A549 (cell line): ENCODE measurements at regions not wholly inside any gene's neighbourhood (a gene's known extent, or its start where the extent isn't known, plus 50 kb on each side); places are given as distances from the start of the nearest gene placed in this dataset.

Experiments used
- ATAC-seq, 2 experiments: fragments of 200-7000 bp in 1 of 2; fragments of >200 bp in 1 of 2; cut with Nextera tagmentation in 1 of 2; cut with Tn5 transposase in 1 of 2; 3 replicates each; pipeline versions ENCODE4 v1.8.0 to v1.9.1; 2018 to 2020; ENCODE audit warnings: mild to moderate bottlenecking in 1 of 2, moderate library complexity in 1 of 2
- CTCF ChIA-PET: fragments of 300-600 bp; sonication (Branson Sonifier 250); formaldehyde crosslinking; extraction: SDS; loops from one replicate; lab custom pipeline; 2021; ENCODE audit warnings: antibody characterized with exemption, inconsistent platforms; lab: Yijun Ruan, JAX
- POLR2A ChIA-PET: fragments of 350-600 bp; formaldehyde crosslinking; extraction: SDS; loops from one replicate; lab custom pipeline; 2021; ENCODE audit warnings: antibody characterized with exemption, inconsistent platforms; lab: Yijun Ruan, JAX
- DNase-seq, 2 experiments: peaks; one replicate each; pipeline versions ENCODE4 v3.0.0 to v3.0.0-alpha.2; 2011 to 2016; ENCODE audit warnings: low read depth in 1 of 2, low spot score in 1 of 2
- FAIRE-seq: peaks from 2 replicates; lab custom pipeline; 2011; peaks lifted over from hg19 to GRCh38; lab: Jason Lieb, UNC
- H3K27ac ChIP-seq, 2 experiments: fragments of >200 bp; sonication (Bioruptor Twin); formaldehyde crosslinking; 3 replicates each; pipeline ENCODE4 v1.5.1; 2016 to 2017
- H3K4me1 ChIP-seq: fragments of >200 bp; sonication (Bioruptor Twin); formaldehyde crosslinking; 3 replicates; pipeline ENCODE4 v1.6.1; 2016
- H3K4me2 ChIP-seq: fragments of >200 bp; sonication (Bioruptor Twin); formaldehyde crosslinking; 3 replicates; pipeline ENCODE4 v1.6.1; 2016
- H3K4me3 ChIP-seq: fragments of >200 bp; sonication (Bioruptor Twin); formaldehyde crosslinking; 3 replicates; pipeline ENCODE4 v1.5.1; 2016
- H3K9me3 ChIP-seq: fragments of >200 bp; sonication (Bioruptor Twin); formaldehyde crosslinking; 3 replicates; pipeline ENCODE4 v1.6.1; 2016
- CBX2 ChIP-seq: fragments of 200-600 bp; sonication (generic); IDR thresholded peaks from 2 replicates; pipeline ENCODE4 v1.6.1; 2016; ENCODE audit warnings: low read depth, mild to moderate bottlenecking, borderline replicate concordance
- CBX8 ChIP-seq: fragments of 200-600 bp; sonication (generic); IDR thresholded peaks from 2 replicates; pipeline ENCODE4 v1.6.1; 2016
- CEBPB ChIP-seq, 2 experiments: fragments of >200 bp in 1 of 2; sonication (Bioruptor Twin) in 1 of 2; formaldehyde crosslinking in 1 of 2; IDR thresholded peaks; 2 replicates each; pipeline ENCODE4 v1.6.1; 2012 to 2016
- CHD2 ChIP-seq: fragments of 150-350 bp; IDR thresholded peaks from 2 replicates; pipeline ENCODE4 v1.6.1; 2014; ENCODE audit warnings: low read length; ENCODE audit not compliant: partially characterized antibody
- CTCF ChIP-seq: fragments of >200 bp; sonication (Bioruptor Twin); formaldehyde crosslinking; IDR thresholded peaks from 3 replicates; pipeline ENCODE4 v1.5.1; 2016
- EHF ChIP-seq: fragments of 250-450 bp; sonication (Bioruptor Pico); IDR thresholded peaks from 2 replicates; pipeline ENCODE4 v1.5.0; 2020; ENCODE audit warnings: mild to moderate bottlenecking
- ELK1 ChIP-seq: fragments of 150-350 bp; IDR thresholded peaks from 2 replicates; pipeline ENCODE4 v1.6.1; 2014; ENCODE audit warnings: low read depth, mild to moderate bottlenecking, low read length
- EP300 ChIP-seq, 2 experiments: fragments of >200 bp; sonication (Bioruptor Twin); formaldehyde crosslinking; IDR thresholded peaks; 2 replicates in 1 of 2; 3 replicates in 1 of 2; pipeline ENCODE4 v1.6.1; 2016 to 2017
- FOSB ChIP-seq: fragments of 250-450 bp; sonication (Bioruptor Pico); IDR thresholded peaks from 2 replicates; pipeline ENCODE4 v1.5.0; 2020; ENCODE audit warnings: mild to moderate bottlenecking, moderate library complexity
- FOSL2 ChIP-seq, 2 experiments: fragments of 450-650 bp in 1 of 2; fragments of >200 bp in 1 of 2; sonication (Bioruptor Twin) in 1 of 2; formaldehyde crosslinking; IDR thresholded peaks; 2 replicates each; pipeline versions ENCODE4 v1.5.0 to v1.6.1; 2016 to 2020; ENCODE audit warnings: mild to moderate bottlenecking in 1 of 2, moderate library complexity in 1 of 2
- GATA3 ChIP-seq: IDR thresholded peaks from 2 replicates; pipeline ENCODE4 v1.6.1; 2012; ENCODE audit warnings: borderline replicate concordance
- HES2 ChIP-seq: fragments of >200 bp; sonication (Bioruptor Twin); formaldehyde crosslinking; IDR thresholded peaks from 2 replicates; pipeline ENCODE4 v1.6.1; 2016
- HEYL ChIP-seq: fragments of 250-450 bp; sonication (Bioruptor Pico); IDR thresholded peaks from 2 replicates; pipeline ENCODE4 v1.8.0; 2021; ENCODE audit warnings: mild to moderate bottlenecking, moderate library complexity
- HOXB5 ChIP-seq: fragments of 250-450 bp; sonication (Bioruptor Pico); IDR thresholded peaks from 2 replicates; pipeline ENCODE4 v1.5.0; 2020; ENCODE audit warnings: mild to moderate bottlenecking, moderate library complexity
- JUN ChIP-seq, 2 experiments: fragments of >200 bp; sonication (Bioruptor Twin); formaldehyde crosslinking; IDR thresholded peaks; 2 replicates in 1 of 2; 3 replicates in 1 of 2; pipeline ENCODE4 v1.6.1; 2016 to 2017
- MAZ ChIP-seq: fragments of 150-350 bp; IDR thresholded peaks from 2 replicates; pipeline ENCODE4 v1.6.1; 2014; ENCODE audit warnings: antibody characterized with exemption, low read depth, low read length, borderline replicate concordance
- NPAS2 ChIP-seq: fragments of 250-450 bp; sonication (Bioruptor Pico); IDR thresholded peaks from 2 replicates; pipeline ENCODE4 v1.8.0; 2022; ENCODE audit warnings: mild to moderate bottlenecking, moderate library complexity, borderline replicate concordance
- NR3C1 ChIP-seq: fragments of >200 bp; sonication (Bioruptor Twin); formaldehyde crosslinking; IDR thresholded peaks from 3 replicates; pipeline ENCODE4 v1.6.1; 2017
- PHF8 ChIP-seq: fragments of 200-600 bp; sonication (generic); IDR thresholded peaks from 2 replicates; pipeline ENCODE4 v1.6.1; 2016; ENCODE audit warnings: low read depth, mild to moderate bottlenecking, antibody characterized with exemption, moderate library complexity, borderline replicate concordance
- TFCP2L1 ChIP-seq: fragments of 250-450 bp; sonication (Bioruptor Pico); IDR thresholded peaks from 2 replicates; pipeline ENCODE4 v1.5.0; 2021; ENCODE audit warnings: mild to moderate bottlenecking
- ZSCAN20 ChIP-seq: fragments of 250-450 bp; sonication (Bioruptor Pico); IDR thresholded peaks from 2 replicates; pipeline ENCODE4 v1.8.0; 2022; ENCODE audit warnings: mild to moderate bottlenecking, moderate library complexity
- WGBS: methylation state at CpG from one replicate; pipeline ENCODE4 v1.1.6; 2017; ENCODE audit errors: missing lambda C conversion rate; 5-methylcytosine and 5-hydroxymethylcytosine counted together
- TF ChIP-seq, protein P1 (sequence below): IDR thresholded peaks from 2 replicates; pipeline ENCODE4 v1.6.1; 2012; ENCODE audit warnings: low read depth, borderline replicate concordance

GRCh38 chr6:51099201-51099600 lies 280.5 kb downstream of the TFAP2B start:
- POLR2A ChIA-PET = no interaction called here
- Histone ChIP-seq H3K9me3 (no peaks in the 10 kb centered on the region), H3K4me1 (no peaks in the 10 kb centered on the region), H3K4me2 (no peak overlapping the region), H3K4me3 (no peak overlapping the region), H3K27ac (no peak overlapping the region)
- CTCF ChIA-PET = no interaction called here
- no peak for ATAC-seq
- no peak for FAIRE-seq
- no peak for DNase-seq
- TF ChIP-seq CHD2 = no peak
- 31% methylated on average over 2 of the region's 2 CpGs for WGBS

- no peak overlapping the region for H3K4me2 ChIP-seq
- POLR2A ChIA-PET = no interaction called here
- CTCF ChIA-PET = no interaction called here
- no peak for FAIRE-seq
- no peaks in the 10 kb centered on the region for H3K4me1 ChIP-seq
- no peak for ATAC-seq
- 0% methylated on average over 1 of the region's 1 CpG for WGBS
- DNase-seq = no peak
- no peak overlapping the region for H3K4me3 ChIP-seq
- TF ChIP-seq, protein P1, sequence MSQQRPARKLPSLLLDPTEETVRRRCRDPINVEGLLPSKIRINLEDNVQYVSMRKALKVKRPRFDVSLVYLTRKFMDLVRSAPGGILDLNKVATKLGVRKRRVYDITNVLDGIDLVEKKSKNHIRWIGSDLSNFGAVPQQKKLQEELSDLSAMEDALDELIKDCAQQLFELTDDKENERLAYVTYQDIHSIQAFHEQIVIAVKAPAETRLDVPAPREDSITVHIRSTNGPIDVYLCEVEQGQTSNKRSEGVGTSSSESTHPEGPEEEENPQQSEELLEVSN = no peak
- TF ChIP-seq ZSCAN20 (CRISPR knock-in tag) (no peak), HOXB5 (CRISPR knock-in tag) (no peak), CTCF (no peak), PHF8 (no peak), FOSB (CRISPR knock-in tag) (no peak), NPAS2 (CRISPR knock-in tag) (no peak), EHF (no peak), EP300 (IDR thresholded peaks at IDR 0.05) (no peak)
- TF ChIP-seq, all 56 proteins: peak for 0
- Histone ChIP-seq H3K27ac (no peak overlapping the region), H3K9me3 (no peaks in the 10 kb centered on the region)
Measured at GRCh38 chr6:51105357-51105756, 286.7 kb downstream of the TFAP2B start.

DNA sequence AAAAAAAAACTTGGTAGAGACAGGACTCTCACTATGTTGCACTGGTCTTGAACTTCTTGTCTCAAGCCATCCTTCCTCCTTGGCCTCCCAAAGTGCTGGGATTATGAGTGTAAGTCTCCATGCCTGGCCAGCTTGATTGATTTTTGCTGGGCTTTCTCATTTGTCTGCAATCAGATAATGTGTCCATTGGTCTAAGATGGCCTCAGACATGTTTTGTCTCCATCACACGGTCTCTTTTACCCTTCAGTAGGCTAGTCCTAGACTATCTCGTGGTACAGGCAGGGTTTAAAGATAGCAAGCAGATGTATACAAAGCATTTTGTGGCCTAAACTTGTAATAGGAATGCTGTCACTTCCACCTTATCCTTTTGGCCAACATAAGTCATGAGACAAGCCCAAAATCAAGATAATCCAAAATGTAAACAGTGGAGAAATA lies 289.1 kb downstream of the TFAP2B start:
- Histone ChIP-seq H3K4me2 (no peak overlapping the region), H3K9me3 (no peaks in the 10 kb centered on the region), H3K4me1 (no peaks in the 10 kb centered on the region), H3K4me3 (no peak overlapping the region), H3K27ac (no peak overlapping the region)
- WGBS = 0% methylated on average over 2 of the region's 2 CpGs
- POLR2A ChIA-PET = no interaction called here
- no peak for FAIRE-seq
- no peak for DNase-seq
- ATAC-seq = no peak
- TF ChIP-seq JUN (IDR thresholded peaks at IDR 0.05) = no peak
- no peak for TF ChIP-seq HES2
- TF ChIP-seq FOSL2 (IDR thresholded peaks at IDR 0.05) = no peak
- no peak for TF ChIP-seq FOSL2 (CRISPR knock-in tag; IDR thresholded peaks at IDR 0.05)
- TF ChIP-seq CHD2 = no peak
- TF ChIP-seq CBX2 = no peak
- TF ChIP-seq CEBPB (IDR thresholded peaks at IDR 0.05) = no peak
- TF ChIP-seq MAZ = no peak
- no peak for TF ChIP-seq HEYL
- no peak for TF ChIP-seq ELK1
- TF ChIP-seq TFCP2L1 = no peak
- TF ChIP-seq GATA3 = no peak
- no peak for TF ChIP-seq NR3C1
- no peak for TF ChIP-seq CBX8
- TF ChIP-seq NPAS2 (CRISPR knock-in tag) = no peak
- no peak for TF ChIP-seq PHF8
- CTCF ChIA-PET = no interaction called here
